ENCODE measurements at regions not wholly inside any gene's neighbourhood (a gene's known extent, or its start where the extent isn't known, plus 50 kb on each side); places are given as distances from the start of the nearest gene placed in this dataset.

DNA sequence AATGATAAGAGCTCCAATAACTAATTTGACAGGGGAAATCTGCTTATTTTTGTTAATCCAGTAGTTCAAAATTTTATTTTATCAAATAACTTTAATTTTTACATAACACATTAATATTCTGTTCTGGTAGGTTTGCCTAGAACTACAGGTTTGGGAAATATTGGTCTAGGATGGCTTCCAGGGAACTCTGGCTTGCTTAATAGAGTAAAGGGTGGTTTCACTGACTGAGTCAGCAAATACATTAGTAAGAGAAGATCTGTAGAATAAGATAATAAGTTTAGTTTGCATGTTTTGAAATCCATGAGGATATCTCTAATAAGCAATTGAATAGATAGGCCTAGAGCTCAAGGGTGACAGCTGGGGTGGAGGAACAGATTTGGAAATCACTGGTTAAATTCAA lies 500.7 kb downstream of the ZNF674 start:
- no peak for DNase-seq
- H3K4me3 Mint-ChIP-seq = no peak overlapping the region
- H3K4me1 Mint-ChIP-seq (ENCODE audit: low read depth) = no peaks in the 10 kb centered on the region
- H3K36me3 Mint-ChIP-seq (ENCODE audit: low read depth) = no peaks in the 10 kb centered on the region
- H3K27me3 Mint-ChIP-seq (ENCODE audit: insufficient read depth) = peaks cover 7% of the 10 kb centered on the region; the same call in 1 of the 2 replicates
- H3K9me3 Mint-ChIP-seq = no peaks in the 10 kb centered on the region
- TF ChIP-seq, protein P1, sequence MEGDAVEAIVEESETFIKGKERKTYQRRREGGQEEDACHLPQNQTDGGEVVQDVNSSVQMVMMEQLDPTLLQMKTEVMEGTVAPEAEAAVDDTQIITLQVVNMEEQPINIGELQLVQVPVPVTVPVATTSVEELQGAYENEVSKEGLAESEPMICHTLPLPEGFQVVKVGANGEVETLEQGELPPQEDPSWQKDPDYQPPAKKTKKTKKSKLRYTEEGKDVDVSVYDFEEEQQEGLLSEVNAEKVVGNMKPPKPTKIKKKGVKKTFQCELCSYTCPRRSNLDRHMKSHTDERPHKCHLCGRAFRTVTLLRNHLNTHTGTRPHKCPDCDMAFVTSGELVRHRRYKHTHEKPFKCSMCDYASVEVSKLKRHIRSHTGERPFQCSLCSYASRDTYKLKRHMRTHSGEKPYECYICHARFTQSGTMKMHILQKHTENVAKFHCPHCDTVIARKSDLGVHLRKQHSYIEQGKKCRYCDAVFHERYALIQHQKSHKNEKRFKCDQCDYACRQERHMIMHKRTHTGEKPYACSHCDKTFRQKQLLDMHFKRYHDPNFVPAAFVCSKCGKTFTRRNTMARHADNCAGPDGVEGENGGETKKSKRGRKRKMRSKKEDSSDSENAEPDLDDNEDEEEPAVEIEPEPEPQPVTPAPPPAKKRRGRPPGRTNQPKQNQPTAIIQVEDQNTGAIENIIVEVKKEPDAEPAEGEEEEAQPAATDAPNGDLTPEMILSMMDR (IDR thresholded peaks at IDR 0.05) = no peak
- H3K27ac Mint-ChIP-seq = no peak overlapping the region

- TF ChIP-seq, protein P1 (IDR thresholded peaks at IDR 0.05) = no peak
- no peak for DNase-seq
- H3K27me3 Mint-ChIP-seq (ENCODE audit: insufficient read depth) = peaks cover 6% of the 10 kb centered on the region; the same call in 1 of the 2 replicates
- H3K4me3 Mint-ChIP-seq = no peak overlapping the region
- H3K9me3 Mint-ChIP-seq = no peaks in the 10 kb centered on the region
- H3K36me3 Mint-ChIP-seq (ENCODE audit: low read depth) = no peaks in the 10 kb centered on the region
- H3K27ac Mint-ChIP-seq = no peak overlapping the region
- H3K4me1 Mint-ChIP-seq (ENCODE audit: low read depth) = no peaks in the 10 kb centered on the region
Measured at GRCh38 chrX:46040001-46040400, 505.2 kb downstream of the ZNF674 start.

DNA sequence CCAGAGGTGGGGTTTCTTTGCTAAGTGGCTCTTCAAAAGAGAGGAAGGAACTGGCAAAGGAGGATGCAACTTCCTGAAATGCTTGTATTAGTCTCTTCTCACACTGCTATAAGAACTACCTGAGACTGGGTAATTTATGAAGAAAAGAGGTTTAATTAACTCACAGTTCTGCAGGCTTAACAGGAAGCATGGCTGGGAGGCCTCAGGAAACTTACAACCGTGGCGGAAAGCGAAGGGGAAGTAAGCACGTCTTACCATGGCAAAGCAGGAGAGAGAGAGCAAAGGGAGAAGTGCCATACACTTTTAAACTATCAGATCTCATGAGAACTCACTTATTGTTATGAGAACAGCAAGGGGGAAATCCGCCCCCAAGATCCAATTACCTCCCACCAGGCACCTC lies 505.7 kb downstream of the ZNF674 start:
- Mint-ChIP-seq H3K27ac (no peak overlapping the region), H3K27me3 (ENCODE audit: insufficient read depth) (peaks cover 6% of the 10 kb centered on the region; the same call in 1 of the 2 replicates), H3K4me1 (ENCODE audit: low read depth) (no peaks in the 10 kb centered on the region), H3K36me3 (ENCODE audit: low read depth) (no peaks in the 10 kb centered on the region), H3K9me3 (no peaks in the 10 kb centered on the region), H3K4me3 (no peak overlapping the region)
- TF ChIP-seq, protein P1 (IDR thresholded peaks at IDR 0.05) = no peak
- no peak for DNase-seq

GRCh38 chrX:46036508-46036907 lies 508.7 kb downstream of the ZNF674 start:
- H3K9me3 Mint-ChIP-seq = no peaks in the 10 kb centered on the region
- TF ChIP-seq, protein P1 (IDR thresholded peaks at IDR 0.05) = no peak
- DNase-seq = no peak
- no peak overlapping the region for H3K4me3 Mint-ChIP-seq
- no peak overlapping the region for H3K27ac Mint-ChIP-seq
- H3K36me3 Mint-ChIP-seq (ENCODE audit: low read depth) = no peaks in the 10 kb centered on the region
- no peaks in the 10 kb centered on the region for H3K4me1 Mint-ChIP-seq (ENCODE audit: low read depth)
- peaks cover 7% of the 10 kb centered on the region; the same call in 1 of the 2 replicates for H3K27me3 Mint-ChIP-seq (ENCODE audit: insufficient read depth)

DNA sequence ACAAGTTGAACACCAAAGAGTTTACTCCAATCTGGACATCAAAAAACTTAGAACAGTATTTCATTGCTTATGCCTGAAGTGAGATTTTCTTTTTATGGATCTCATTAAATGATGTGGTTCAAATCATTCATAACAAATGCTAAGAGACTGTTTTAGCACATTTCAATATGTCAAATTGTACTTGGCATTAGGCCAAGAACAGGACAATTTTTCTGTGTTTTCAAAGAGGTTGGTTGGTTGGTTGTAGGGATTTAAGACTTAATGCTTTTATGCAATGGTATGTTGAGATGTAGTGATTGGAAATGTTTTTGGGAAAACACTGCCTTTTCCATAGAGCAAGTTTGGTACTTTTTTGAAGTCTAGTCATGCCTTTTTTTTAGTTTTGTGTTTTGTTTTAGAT lies 510.4 kb downstream of the ZNF674 start:
- Mint-ChIP-seq H3K9me3 (no peaks in the 10 kb centered on the region), H3K4me1 (ENCODE audit: low read depth) (no peaks in the 10 kb centered on the region), H3K27me3 (ENCODE audit: insufficient read depth) (peaks cover 4% of the 10 kb centered on the region; the same call in 1 of the 2 replicates), H3K4me3 (no peak overlapping the region), H3K36me3 (ENCODE audit: low read depth) (no peaks in the 10 kb centered on the region), H3K27ac (no peak overlapping the region)
- no peak for DNase-seq
- TF ChIP-seq, protein P1 (IDR thresholded peaks at IDR 0.05) = no peak

DNA sequence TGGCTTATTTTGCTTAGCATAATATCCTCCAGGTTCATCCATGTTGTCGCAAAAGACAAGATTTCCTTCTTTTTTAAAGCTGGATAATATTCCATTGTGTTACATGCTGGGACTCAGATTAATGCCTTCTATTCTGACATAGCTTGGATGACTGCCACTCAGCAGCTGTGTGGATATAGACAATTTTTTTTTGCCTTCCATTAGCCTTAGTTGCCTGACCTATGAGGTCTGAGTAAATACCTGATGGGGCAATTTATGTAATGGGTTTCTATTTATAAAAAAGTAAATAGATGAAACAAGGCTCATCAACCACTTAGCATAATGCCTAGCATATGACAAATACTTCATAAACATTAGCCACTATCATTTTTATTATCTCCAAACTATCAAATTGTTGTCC lies 515.4 kb downstream of the ZNF674 start:
- peaks cover 5% of the 10 kb centered on the region; the same call in 1 of the 2 replicates for H3K27me3 Mint-ChIP-seq (ENCODE audit: insufficient read depth)
- H3K4me1 Mint-ChIP-seq (ENCODE audit: low read depth) = no peaks in the 10 kb centered on the region
- H3K27ac Mint-ChIP-seq = no peak overlapping the region
- TF ChIP-seq, protein P1 (IDR thresholded peaks at IDR 0.05) = no peak
- H3K36me3 Mint-ChIP-seq (ENCODE audit: low read depth) = no peaks in the 10 kb centered on the region
- no peak overlapping the region for H3K4me3 Mint-ChIP-seq
- H3K9me3 Mint-ChIP-seq = no peaks in the 10 kb centered on the region
- no peak for DNase-seq

Measured in HFFc6 (cell line).